Cardiac muscle cell (in vitro differentiated cells and primary cell): ENCODE measurements at regions not wholly inside any gene's neighbourhood (a gene's known extent, or its start where the extent isn't known, plus 50 kb on each side); places are given as distances from the start of the nearest gene placed in this dataset.

ENCODE experiments used
- DNase-seq, 2 donors: peaks; one replicate each; pipeline versions ENCODE4 v3.0.0 to v3.0.0-alpha.2; 2010 to 2017; ENCODE audit warnings: low read depth in 1 of 2, low spot score in 1 of 2
- H3K27ac ChIP-seq: fragments of 200-600 bp; sonication (generic); 2 replicates; pipeline ENCODE4 v1.5.1; 2016
- H3K27me3 ChIP-seq: fragments of 200-600 bp; sonication (generic); 2 replicates; pipeline ENCODE4 v1.6.0; 2016; ENCODE audit warnings: control low read depth
- H3K36me3 ChIP-seq: fragments of 200-600 bp; sonication (generic); 2 replicates; pipeline ENCODE4 v1.5.1; 2016; ENCODE audit warnings: control low read depth
- H3K4me1 ChIP-seq: fragments of 200-600 bp; sonication (generic); 2 replicates; pipeline ENCODE4 v1.8.1; 2017; ENCODE audit warnings: low read depth, mild to moderate bottlenecking, mixed run types
- H3K4me3 ChIP-seq: fragments of 200-600 bp; sonication (generic); 2 replicates; pipeline ENCODE4 v1.5.1; 2016; ENCODE audit warnings: mild to moderate bottlenecking
- H3K9me3 ChIP-seq: fragments of 200-600 bp; sonication (generic); 2 replicates; pipeline ENCODE4 v1.5.1; 2017; ENCODE audit warnings: low read depth, mild to moderate bottlenecking, control low read depth
- TF ChIP-seq, protein P1 (sequence below): IDR thresholded peaks from 2 replicates; pipeline ENCODE4 v1.5.1; 2012; ENCODE audit warnings: low read depth, mild to moderate bottlenecking, low read length

DNA sequence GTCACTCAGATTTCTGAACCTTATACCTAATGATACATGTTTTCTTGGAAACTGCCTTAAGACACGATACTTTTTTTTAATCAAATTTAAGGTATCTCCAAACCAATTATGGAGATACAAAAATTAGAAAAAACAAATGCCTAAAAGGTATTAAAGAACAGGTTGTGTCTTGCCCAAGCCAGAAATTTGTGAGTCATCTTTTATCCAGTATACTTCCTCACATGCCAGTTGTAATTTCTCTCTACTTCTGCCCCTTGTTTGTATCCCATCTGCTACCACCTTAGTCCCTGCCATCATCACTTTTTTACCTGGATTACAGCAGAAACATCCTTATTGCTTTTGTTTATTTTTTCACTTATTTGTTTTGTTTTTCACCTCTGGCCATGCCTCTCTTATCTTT lies 571.2 kb upstream of the DAB2 start:
- no peaks in the 10 kb centered on the region for H3K36me3 ChIP-seq
- no peak for DNase-seq
- no peaks in the 10 kb centered on the region for H3K9me3 ChIP-seq
- no peaks in the 10 kb centered on the region for H3K4me1 ChIP-seq
- H3K27ac ChIP-seq: no peak overlapping the region
- H3K27me3 ChIP-seq: no peaks in the 10 kb centered on the region
- no peak overlapping the region for H3K4me3 ChIP-seq
- TF ChIP-seq, protein P1, sequence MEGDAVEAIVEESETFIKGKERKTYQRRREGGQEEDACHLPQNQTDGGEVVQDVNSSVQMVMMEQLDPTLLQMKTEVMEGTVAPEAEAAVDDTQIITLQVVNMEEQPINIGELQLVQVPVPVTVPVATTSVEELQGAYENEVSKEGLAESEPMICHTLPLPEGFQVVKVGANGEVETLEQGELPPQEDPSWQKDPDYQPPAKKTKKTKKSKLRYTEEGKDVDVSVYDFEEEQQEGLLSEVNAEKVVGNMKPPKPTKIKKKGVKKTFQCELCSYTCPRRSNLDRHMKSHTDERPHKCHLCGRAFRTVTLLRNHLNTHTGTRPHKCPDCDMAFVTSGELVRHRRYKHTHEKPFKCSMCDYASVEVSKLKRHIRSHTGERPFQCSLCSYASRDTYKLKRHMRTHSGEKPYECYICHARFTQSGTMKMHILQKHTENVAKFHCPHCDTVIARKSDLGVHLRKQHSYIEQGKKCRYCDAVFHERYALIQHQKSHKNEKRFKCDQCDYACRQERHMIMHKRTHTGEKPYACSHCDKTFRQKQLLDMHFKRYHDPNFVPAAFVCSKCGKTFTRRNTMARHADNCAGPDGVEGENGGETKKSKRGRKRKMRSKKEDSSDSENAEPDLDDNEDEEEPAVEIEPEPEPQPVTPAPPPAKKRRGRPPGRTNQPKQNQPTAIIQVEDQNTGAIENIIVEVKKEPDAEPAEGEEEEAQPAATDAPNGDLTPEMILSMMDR: no peak

DNA sequence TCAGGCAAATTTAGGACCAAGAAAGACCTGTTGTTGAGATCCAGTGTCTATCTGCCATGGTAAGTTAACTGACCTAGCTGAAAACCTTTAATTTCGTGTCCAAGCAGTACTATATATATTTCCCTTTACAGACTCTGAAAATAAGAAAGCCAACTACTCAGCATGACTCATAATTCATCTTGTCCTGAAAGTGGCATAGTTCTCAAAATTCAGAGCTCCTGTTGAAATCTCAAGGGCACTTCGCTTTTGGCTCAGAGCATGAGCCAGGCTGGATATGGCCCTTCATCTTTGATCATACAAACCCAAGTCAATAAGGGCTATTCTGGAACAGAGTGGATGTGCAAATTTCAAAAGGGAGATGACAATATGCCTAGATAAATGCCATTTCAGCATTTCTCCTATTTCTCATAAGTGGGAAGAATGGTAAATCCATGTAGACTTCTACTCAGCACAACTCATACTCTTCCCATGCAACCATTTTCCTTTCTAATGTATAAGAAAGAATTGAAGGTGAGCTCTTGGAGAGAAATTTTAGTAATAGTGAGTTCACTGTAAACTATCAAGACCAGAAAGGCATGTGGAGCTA lies 567.9 kb upstream of the DAB2 start:
- no peak for DNase-seq
- no peaks in the 10 kb centered on the region for H3K4me1 ChIP-seq
- no peak overlapping the region for H3K27ac ChIP-seq
- H3K27me3 ChIP-seq: no peaks in the 10 kb centered on the region
- TF ChIP-seq, protein P1: no peak
- no peak overlapping the region for H3K4me3 ChIP-seq
- H3K36me3 ChIP-seq: no peaks in the 10 kb centered on the region
- H3K9me3 ChIP-seq: no peaks in the 10 kb centered on the region

DNA sequence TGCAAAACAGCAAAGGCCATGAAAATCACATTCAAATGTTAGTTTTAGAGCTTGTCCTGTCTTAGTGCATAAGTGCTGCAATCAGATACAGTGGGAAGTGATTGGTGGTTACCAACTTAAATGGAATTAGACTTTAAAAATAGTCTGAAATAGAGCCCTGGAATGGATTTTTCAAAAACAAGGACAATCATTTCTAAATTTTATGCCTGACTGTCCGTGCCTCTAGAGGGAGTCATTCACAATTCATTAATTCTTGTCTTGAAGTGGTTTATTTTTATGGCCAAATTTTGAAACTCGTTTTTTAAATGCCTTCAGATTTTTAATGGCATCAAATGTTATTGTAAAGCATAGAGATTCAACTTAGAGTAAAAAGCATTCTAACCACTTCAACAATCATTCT lies 561.8 kb upstream of the DAB2 start:
- no peaks in the 10 kb centered on the region for H3K27me3 ChIP-seq
- TF ChIP-seq, protein P1: no peak
- H3K27ac ChIP-seq: no peak overlapping the region
- H3K9me3 ChIP-seq: no peaks in the 10 kb centered on the region
- no peak for DNase-seq
- no peak overlapping the region for H3K4me3 ChIP-seq
- H3K4me1 ChIP-seq: no peaks in the 10 kb centered on the region
- no peaks in the 10 kb centered on the region for H3K36me3 ChIP-seq

DNA sequence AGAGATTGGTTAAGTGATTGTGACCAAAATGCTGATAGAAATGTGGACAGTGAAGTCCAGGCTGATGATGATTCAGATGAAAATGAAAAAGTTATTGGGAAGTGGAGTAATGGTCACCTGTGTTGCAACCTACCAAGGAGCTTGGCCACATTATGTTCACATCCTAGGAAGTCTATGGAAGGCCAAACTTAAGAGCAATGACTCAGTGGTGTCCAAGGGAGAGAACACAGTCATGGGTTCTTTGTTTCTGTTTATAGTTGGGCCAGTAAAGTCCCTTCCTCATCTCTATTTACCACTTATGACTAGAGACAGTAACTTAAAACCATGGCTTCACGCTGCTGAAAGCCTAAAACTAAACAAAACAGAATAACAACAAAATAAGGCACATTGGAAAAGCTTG lies 555.3 kb upstream of the DAB2 start:
- Histone ChIP-seq H3K36me3 (no peaks in the 10 kb centered on the region), H3K4me1 (no peaks in the 10 kb centered on the region), H3K9me3 (no peaks in the 10 kb centered on the region), H3K4me3 (no peak overlapping the region), H3K27me3 (no peaks in the 10 kb centered on the region), H3K27ac (no peak overlapping the region)
- TF ChIP-seq, protein P1: no peak
- DNase-seq: no peak

DNA sequence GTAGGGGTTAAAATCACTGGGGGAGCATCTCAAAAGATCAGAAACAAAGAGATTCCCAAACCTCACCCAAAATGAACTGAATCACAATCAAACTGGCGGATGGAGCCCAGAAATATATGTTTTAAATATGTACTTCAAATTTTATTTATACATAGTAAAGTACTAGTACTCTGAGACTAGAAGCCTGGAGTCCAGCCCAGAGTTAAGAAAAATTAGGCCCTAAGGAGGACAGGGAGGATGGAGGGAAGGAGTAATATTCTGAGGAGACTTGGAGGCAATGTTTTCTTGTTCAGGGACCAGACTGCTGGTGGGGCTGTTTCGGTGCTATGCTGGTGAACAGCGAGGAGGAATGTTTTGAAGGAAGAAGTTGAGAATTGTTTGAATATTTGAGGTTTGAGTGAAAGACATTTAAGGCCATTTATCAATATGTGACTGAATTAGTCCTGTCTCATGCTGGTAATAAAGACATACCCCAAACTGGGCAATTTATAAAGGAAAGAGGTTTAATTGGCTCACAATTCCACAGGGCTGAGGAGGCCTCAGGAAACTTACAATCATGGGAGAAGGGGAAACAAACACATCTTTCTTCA lies 552.4 kb upstream of the DAB2 start:
- DNase-seq: no peak
- no peak overlapping the region for H3K4me3 ChIP-seq
- H3K9me3 ChIP-seq: no peaks in the 10 kb centered on the region
- TF ChIP-seq, protein P1: no peak
- H3K4me1 ChIP-seq: no peaks in the 10 kb centered on the region
- H3K27ac ChIP-seq: no peak overlapping the region
- no peaks in the 10 kb centered on the region for H3K27me3 ChIP-seq
- H3K36me3 ChIP-seq: no peaks in the 10 kb centered on the region
